HG02610 (cell line): ENCODE measurements at regions not wholly inside any gene's neighbourhood (a gene's known extent, or its start where the extent isn't known, plus 50 kb on each side); places are given as distances from the start of the nearest gene placed in this dataset.

Experiments used
- ATAC-seq: cut with Tn5 transposase; IDR thresholded peaks from one replicate; pipeline ENCODE4 v1.9.1; 2021; ENCODE audit warnings: mild to moderate bottlenecking, moderate library complexity; ENCODE audit not compliant: unreplicated experiment

- ATAC-seq: no peak
Measured at GRCh38 chr4:151820004-151820403, 59.2 kb upstream of the GATB start.

- ATAC-seq: no peak
Measured at GRCh38 chr4:151811403-151811802, 50.6 kb upstream of the GATB start.
